Type B pancreatic cell (in vitro differentiated cells): ENCODE measurements at regions not wholly inside any gene's neighbourhood (a gene's known extent, or its start where the extent isn't known, plus 50 kb on each side); places are given as distances from the start of the nearest gene placed in this dataset.

Experiments used
- DNase-seq: peaks from one replicate; pipeline ENCODE4 v3.0.0; 2021; ENCODE audit warnings: mixed read lengths; ENCODE audit not compliant: unreplicated experiment; ENCODE audit errors: extremely low spot score
- H3K27ac Mint-ChIP-seq: 2 replicates; pipeline ENCODE4 v1.8.0; 2021; ENCODE audit warnings: mild to moderate bottlenecking, mixed read lengths
- H3K27me3 Mint-ChIP-seq: 2 replicates; pipeline ENCODE4 v1.8.0; 2021; ENCODE audit warnings: mixed read lengths
- H3K36me3 Mint-ChIP-seq: 2 replicates; pipeline ENCODE4 v1.8.0; 2021; ENCODE audit warnings: mixed read lengths
- H3K4me1 Mint-ChIP-seq: one replicate; pipeline ENCODE4 v1.8.0; 2021; ENCODE audit warnings: mixed read lengths; ENCODE audit not compliant: unreplicated experiment
- H3K4me3 Mint-ChIP-seq: 2 replicates; pipeline ENCODE4 v1.8.0; 2021; ENCODE audit warnings: mild to moderate bottlenecking, mixed read lengths
- H3K9me3 Mint-ChIP-seq: 2 replicates; pipeline ENCODE4 v1.8.0; 2021; ENCODE audit warnings: mixed read lengths
- TF ChIP-seq, protein P1 (sequence below): fragments of 200-600 bp; sonication (generic); conservative IDR thresholded peaks from 2 replicates; pipeline ENCODE4 v1.5.0; 2021; ENCODE audit warnings: antibody characterized with exemption, mild to moderate bottlenecking

DNA sequence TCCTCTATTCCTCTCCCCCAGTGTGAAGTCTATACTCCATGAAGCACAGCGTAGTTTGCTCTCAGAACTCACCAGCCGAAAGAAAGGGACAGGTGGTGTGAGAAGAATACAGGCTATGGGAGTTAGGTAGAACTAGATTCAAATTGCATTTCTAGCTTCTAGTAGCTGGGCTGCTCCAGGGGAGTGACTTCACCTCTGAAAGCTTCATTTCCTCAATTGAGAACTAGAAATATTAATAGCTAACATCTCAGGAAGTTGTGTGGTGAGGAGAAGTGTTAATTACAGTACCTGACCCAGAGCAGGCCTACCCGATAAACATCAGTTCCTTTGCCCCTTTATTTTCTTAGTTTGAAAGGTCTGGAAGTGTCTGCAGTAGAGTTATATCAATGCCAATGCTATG, 484.7 kb upstream of the TENM4 start:
- Mint-ChIP-seq H3K4me3 (no peak overlapping the region), H3K4me1 (no peaks in the 10 kb centered on the region), H3K36me3 (no peaks in the 10 kb centered on the region), H3K27me3 (no peaks in the 10 kb centered on the region), H3K27ac (no peak overlapping the region), H3K9me3 (no peaks in the 10 kb centered on the region)
- TF ChIP-seq, protein P1, sequence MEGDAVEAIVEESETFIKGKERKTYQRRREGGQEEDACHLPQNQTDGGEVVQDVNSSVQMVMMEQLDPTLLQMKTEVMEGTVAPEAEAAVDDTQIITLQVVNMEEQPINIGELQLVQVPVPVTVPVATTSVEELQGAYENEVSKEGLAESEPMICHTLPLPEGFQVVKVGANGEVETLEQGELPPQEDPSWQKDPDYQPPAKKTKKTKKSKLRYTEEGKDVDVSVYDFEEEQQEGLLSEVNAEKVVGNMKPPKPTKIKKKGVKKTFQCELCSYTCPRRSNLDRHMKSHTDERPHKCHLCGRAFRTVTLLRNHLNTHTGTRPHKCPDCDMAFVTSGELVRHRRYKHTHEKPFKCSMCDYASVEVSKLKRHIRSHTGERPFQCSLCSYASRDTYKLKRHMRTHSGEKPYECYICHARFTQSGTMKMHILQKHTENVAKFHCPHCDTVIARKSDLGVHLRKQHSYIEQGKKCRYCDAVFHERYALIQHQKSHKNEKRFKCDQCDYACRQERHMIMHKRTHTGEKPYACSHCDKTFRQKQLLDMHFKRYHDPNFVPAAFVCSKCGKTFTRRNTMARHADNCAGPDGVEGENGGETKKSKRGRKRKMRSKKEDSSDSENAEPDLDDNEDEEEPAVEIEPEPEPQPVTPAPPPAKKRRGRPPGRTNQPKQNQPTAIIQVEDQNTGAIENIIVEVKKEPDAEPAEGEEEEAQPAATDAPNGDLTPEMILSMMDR = no peak
- DNase-seq = no peak

DNA sequence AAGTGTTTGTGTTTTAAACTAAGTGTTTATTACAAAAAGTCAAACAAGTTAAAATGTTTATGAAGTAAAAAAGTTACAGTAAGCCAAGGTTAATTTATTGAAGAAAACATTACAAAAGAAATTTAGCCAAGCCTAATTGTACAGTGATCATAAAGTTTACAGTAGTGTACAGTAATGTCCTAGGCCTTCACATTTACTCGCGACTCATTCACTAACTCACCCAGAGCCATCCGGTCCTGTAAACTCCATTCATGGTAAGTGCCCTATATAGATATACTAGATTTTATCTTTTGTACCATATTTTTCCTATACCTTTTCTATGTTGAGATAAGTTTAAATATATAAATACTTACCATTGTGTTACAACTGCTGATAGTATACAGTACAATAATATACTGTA, 481.8 kb upstream of the TENM4 start:
- Mint-ChIP-seq H3K36me3 (no peaks in the 10 kb centered on the region), H3K27ac (no peak overlapping the region), H3K27me3 (no peaks in the 10 kb centered on the region), H3K4me1 (no peaks in the 10 kb centered on the region), H3K4me3 (no peak overlapping the region), H3K9me3 (no peaks in the 10 kb centered on the region)
- no peak for DNase-seq
- TF ChIP-seq, protein P1 = no peak

DNA sequence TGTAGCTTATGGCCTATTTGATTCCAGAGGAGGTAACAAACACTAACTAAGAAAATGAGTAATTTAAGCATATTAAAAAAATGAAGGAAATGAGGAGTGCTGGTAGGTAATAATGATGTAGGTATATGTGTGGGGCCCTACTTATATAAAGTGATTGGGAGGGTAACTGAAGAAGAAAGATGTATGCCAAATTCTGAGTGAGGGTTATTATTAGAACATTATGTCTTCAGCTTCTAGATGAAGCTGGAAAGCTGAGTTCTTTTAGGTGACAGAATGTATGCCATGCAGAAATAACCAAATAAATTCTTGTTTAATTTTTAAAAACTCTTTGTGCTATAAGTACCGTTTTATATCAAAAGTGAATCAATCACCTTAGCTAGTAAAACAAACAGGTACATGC, 479.6 kb upstream of the TENM4 start:
- Mint-ChIP-seq H3K4me1 (no peaks in the 10 kb centered on the region), H3K36me3 (no peaks in the 10 kb centered on the region), H3K4me3 (no peak overlapping the region), H3K27ac (no peak overlapping the region), H3K27me3 (no peaks in the 10 kb centered on the region), H3K9me3 (peaks cover 2% of the 10 kb centered on the region)
- DNase-seq = no peak
- TF ChIP-seq, protein P1 = no peak

DNA sequence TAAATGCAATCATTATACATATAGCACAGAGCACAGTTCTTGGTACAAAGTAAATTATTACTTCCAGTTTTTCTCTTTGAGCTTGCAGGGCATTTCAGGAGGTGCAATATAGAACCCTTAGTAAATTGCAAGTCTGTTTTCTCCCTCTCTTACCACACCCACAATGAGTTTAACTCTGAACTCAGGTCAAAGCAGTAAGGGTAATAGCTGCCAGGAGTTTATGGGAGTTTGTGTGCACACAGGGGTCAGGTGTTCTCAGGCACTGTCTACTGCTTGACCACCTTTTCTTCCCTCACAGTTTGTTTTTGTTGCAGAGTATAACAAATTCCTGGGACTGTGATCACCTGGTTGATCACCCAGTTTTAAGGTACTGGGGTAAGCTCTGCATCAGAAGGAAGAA, 478.5 kb upstream of the TENM4 start:
- H3K36me3 Mint-ChIP-seq = no peaks in the 10 kb centered on the region
- no peaks in the 10 kb centered on the region for H3K27me3 Mint-ChIP-seq
- no peaks in the 10 kb centered on the region for H3K4me1 Mint-ChIP-seq
- H3K9me3 Mint-ChIP-seq = peaks cover 8% of the 10 kb centered on the region
- no peak overlapping the region for H3K27ac Mint-ChIP-seq
- H3K4me3 Mint-ChIP-seq = no peak overlapping the region
- no peak for DNase-seq
- TF ChIP-seq, protein P1 = no peak

DNA sequence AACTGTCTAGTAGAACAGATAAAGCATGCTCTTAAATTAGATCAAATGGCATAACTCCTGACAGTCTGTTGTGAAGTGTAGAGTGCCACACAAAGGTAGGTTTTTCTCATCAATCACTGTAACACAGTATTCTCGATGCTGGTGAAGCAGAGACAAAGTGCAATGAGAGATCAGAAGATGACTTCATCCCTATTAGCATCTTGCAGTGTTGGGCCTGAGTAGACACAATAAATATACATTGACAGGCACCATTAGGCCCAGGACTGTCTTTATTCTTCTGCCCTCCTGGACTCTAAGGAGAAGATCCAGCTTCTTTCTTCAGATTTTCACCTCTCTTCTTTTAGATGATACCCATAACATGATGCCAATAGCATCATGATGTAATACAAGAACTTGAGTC, 478.0 kb upstream of the TENM4 start:
- no peaks in the 10 kb centered on the region for H3K4me1 Mint-ChIP-seq
- H3K27me3 Mint-ChIP-seq = no peaks in the 10 kb centered on the region
- H3K4me3 Mint-ChIP-seq = no peak overlapping the region
- TF ChIP-seq, protein P1 = no peak
- peaks cover 10% of the 10 kb centered on the region for H3K9me3 Mint-ChIP-seq
- no peaks in the 10 kb centered on the region for H3K36me3 Mint-ChIP-seq
- no peak for DNase-seq
- H3K27ac Mint-ChIP-seq = no peak overlapping the region

DNA sequence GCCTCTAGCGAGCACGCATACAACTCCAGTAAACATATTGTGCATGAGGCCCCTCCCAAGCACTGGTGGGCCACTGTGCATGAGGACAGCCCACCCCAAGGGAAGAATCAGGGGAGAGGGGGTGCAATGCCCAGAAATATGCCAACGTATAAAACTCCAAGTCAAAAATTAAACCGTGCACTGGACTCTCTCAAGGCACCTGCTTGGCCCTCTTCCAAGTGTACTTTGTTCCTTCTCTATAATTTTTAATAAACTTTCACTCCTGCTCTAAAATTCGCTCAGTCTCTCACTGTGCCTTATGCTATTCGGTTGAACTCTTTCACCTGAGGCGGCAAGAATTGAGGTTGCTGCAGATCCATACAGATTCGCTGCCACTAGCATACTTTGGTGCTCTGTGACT, 465.3 kb upstream of the TENM4 start:
- Mint-ChIP-seq H3K27me3 (no peaks in the 10 kb centered on the region), H3K4me1 (peaks cover 3% of the 10 kb centered on the region), H3K4me3 (no peak overlapping the region), H3K36me3 (no peaks in the 10 kb centered on the region), H3K9me3 (peaks cover 3% of the 10 kb centered on the region), H3K27ac (no peak overlapping the region)
- no peak for DNase-seq
- TF ChIP-seq, protein P1 = no peak
